Kidney (tissue), 13 donors: ENCODE measurements at regions not wholly inside any gene's neighbourhood (a gene's known extent, or its start where the extent isn't known, plus 50 kb on each side); places are given as distances from the start of the nearest gene placed in this dataset.
"Not testable (repeated sequence)": the region's sequence is repeated elsewhere in the genome, so short reads cannot be mapped to it uniquely, and the experiment has no call there.

Experiments used
- DNase-seq, 5 donors: peaks; one replicate each; pipeline ENCODE4 v3.0.0-alpha.2; 2013 to 2020
- FAIRE-seq: peaks from 2 replicates; lab custom pipeline; 2012; peaks lifted over from hg19 to GRCh38; lab: Jason Lieb, UNC
- H3K27ac ChIP-seq, 2 donors: one replicate each; pipeline ENCODE4 v1.7.0; 2013; ENCODE audit warnings: low read depth in 2 of 2, low read length in 2 of 2, inconsistent platforms in 1 of 2
- H3K27me3 ChIP-seq: one replicate; pipeline ENCODE4 v1.7.1; 2013; ENCODE audit warnings: low read length, inconsistent platforms; ENCODE audit not compliant: control insufficient read depth, insufficient read depth
- H3K36me3 ChIP-seq, 3 donors: one replicate each; pipeline versions ENCODE4 v1.7.0 to v1.7.1; 2013; ENCODE audit warnings: low read length in 3 of 3, control low read depth in 1 of 3, inconsistent platforms in 1 of 3; ENCODE audit not compliant: insufficient read depth in 3 of 3, control insufficient read depth in 2 of 3
- H3K4me1 ChIP-seq, 3 donors: one replicate each; pipeline versions ENCODE4 v1.7.0 to v1.7.1; 2013; ENCODE audit warnings: low read length in 3 of 3, inconsistent platforms in 1 of 3, low read depth in 1 of 3; ENCODE audit not compliant: control insufficient read depth in 2 of 3, insufficient read depth in 2 of 3
- H3K4me3 ChIP-seq, 3 donors: one replicate each; pipeline versions ENCODE4 v1.7.0 to v1.8.1; 2013; ENCODE audit warnings: low read length in 3 of 3, control low read depth in 1 of 3, inconsistent platforms in 1 of 3
- H3K9ac ChIP-seq, 3 donors: one replicate each; pipeline versions ENCODE4 v1.7.0 to v1.7.1; 2013; ENCODE audit warnings: low read length in 3 of 3, control low read depth in 1 of 3, inconsistent platforms in 1 of 3
- H3K9me3 ChIP-seq, 3 donors: one replicate each; pipeline versions ENCODE4 v1.7.0 to v1.7.1; 2013; ENCODE audit warnings: low read length in 3 of 3, control low read depth in 1 of 3, inconsistent platforms in 1 of 3; ENCODE audit not compliant: control insufficient read depth in 2 of 3, insufficient read depth in 1 of 3
- CTCF ChIP-seq: IDR thresholded peaks from 3 replicates; pipeline ENCODE4 v1.5.1; 2012; ENCODE audit warnings: mild to moderate bottlenecking, moderate library complexity, borderline replicate concordance; ENCODE audit not compliant: insufficient read depth; ENCODE audit errors: extremely low read depth
- intact Hi-C: fragments of 100-400 bp; cut with DNase I; formaldehyde crosslinking; loops from one replicate; pipeline ENCODE4 v1.11.1; 2022
- donor health status: control.
- donor health status: control.
- donor health status: control.
- donor health status: control.
- donor health status: control.
- donor health status: DM: yes; HTN: yes; CAD: no.
- donor health status: Normal renal cell carcinoma (clear cell type).

GRCh38 chr3:144593881-144594280 lies 622.3 kb downstream of the DIPK2A start:
- no peak for FAIRE-seq

GRCh38 chr3:144620236-144620635 lies 648.6 kb downstream of the DIPK2A start:
- H3K4me3 ChIP-seq, H3K27ac ChIP-seq, intact Hi-C loops, FAIRE-seq, H3K9me3 ChIP-seq, H3K27me3 ChIP-seq, H3K4me1 ChIP-seq, DNase-seq, H3K9ac ChIP-seq, H3K36me3 ChIP-seq: not testable (repeated sequence)

More at GRCh38 chr3:144593881-144594280, 622.3 kb downstream of the DIPK2A start:
- no peak for DNase-seq
- Histone ChIP-seq H3K4me1 (no peaks in the 10 kb centered on the region), H3K9me3 (peaks cover 0 to 2% (median 0%) of the 10 kb centered on the region in 3 donors), H3K27ac (no peak overlapping the region), H3K36me3 (no peaks in the 10 kb centered on the region), H3K27me3 (no peaks in the 10 kb centered on the region), H3K4me3 (no peak overlapping the region), H3K9ac (no peak overlapping the region)
- TF ChIP-seq CTCF = no peak
- intact Hi-C loops = no loop called here

- no peaks in the 10 kb centered on the region for H3K27me3 ChIP-seq
- no peak overlapping the region for H3K27ac ChIP-seq
- no peaks in the 10 kb centered on the region for H3K36me3 ChIP-seq
- no peak for DNase-seq
- no peaks in the 10 kb centered on the region for H3K4me1 ChIP-seq
- no peak overlapping the region for H3K4me3 ChIP-seq
- intact Hi-C loops = no loop called here
- H3K9ac ChIP-seq = no peak overlapping the region
- H3K9me3 ChIP-seq = no peaks in the 10 kb centered on the region
- no peak for FAIRE-seq
- TF ChIP-seq CTCF = no peak
Measured at GRCh38 chr3:144622845-144623244, 651.2 kb downstream of the DIPK2A start.

- DNase-seq (no peak), FAIRE-seq (no peak)
- no peak overlapping the region for H3K27ac ChIP-seq
- H3K9ac ChIP-seq = no peak overlapping the region
- no peaks in the 10 kb centered on the region for H3K9me3 ChIP-seq
- H3K4me3 ChIP-seq = no peak overlapping the region
- H3K4me1 ChIP-seq = no peaks in the 10 kb centered on the region
- TF ChIP-seq CTCF = no peak
- H3K36me3 ChIP-seq = no peaks in the 10 kb centered on the region
- H3K27me3 ChIP-seq = no peaks in the 10 kb centered on the region
- intact Hi-C loops = no loop called here
Measured at GRCh38 chr3:144624656-144625055, 653.0 kb downstream of the DIPK2A start.
